Karpas-422 (cell line): ENCODE measurements at regions not wholly inside any gene's neighbourhood (a gene's known extent, or its start where the extent isn't known, plus 50 kb on each side); places are given as distances from the start of the nearest gene placed in this dataset.

Source experiments
- DNase-seq: peaks from one replicate; pipeline ENCODE4 v3.0.0-alpha.2; 2015
- H2AFZ ChIP-seq: fragments of 200-600 bp; sonication (generic); 2 replicates; pipeline ENCODE4 v1.6.1; 2014; ENCODE audit warnings: antibody characterized with exemption, low read length, mixed read lengths
- H3K27ac ChIP-seq: fragments of 200-600 bp; sonication (generic); 2 replicates; pipeline ENCODE4 v1.5.1; 2014; ENCODE audit warnings: mild to moderate bottlenecking, low read length, moderate library complexity
- H3K27me3 ChIP-seq: fragments of 200-600 bp; sonication (generic); 2 replicates; pipeline ENCODE4 v1.6.1; 2014; ENCODE audit warnings: low read length, mixed read lengths
- H3K36me3 ChIP-seq: fragments of 200-600 bp; sonication (generic); 2 replicates; pipeline ENCODE4 v1.6.1; 2014; ENCODE audit warnings: low read length, mixed read lengths; ENCODE audit not compliant: insufficient read depth
- H3K4me1 ChIP-seq: fragments of 200-600 bp; sonication (generic); 2 replicates; pipeline ENCODE4 v1.6.1; 2014; ENCODE audit warnings: mild to moderate bottlenecking, low read length, mixed read lengths
- H3K4me2 ChIP-seq: fragments of 200-600 bp; sonication (generic); 2 replicates; pipeline ENCODE4 v1.6.1; 2014; ENCODE audit warnings: low read length, low read depth, mild to moderate bottlenecking; ENCODE audit not compliant: poor library complexity, severe bottlenecking
- H3K4me3 ChIP-seq: fragments of 200-600 bp; sonication (generic); 2 replicates; pipeline ENCODE4 v1.5.1; 2014; ENCODE audit warnings: mild to moderate bottlenecking, antibody characterized with exemption, low read length, mixed read lengths
- H3K79me2 ChIP-seq: fragments of 200-600 bp; sonication (generic); 2 replicates; pipeline ENCODE4 v1.6.1; 2014; ENCODE audit warnings: mild to moderate bottlenecking, low read length, mixed read lengths
- H3K9ac ChIP-seq: fragments of 200-600 bp; sonication (generic); 2 replicates; pipeline ENCODE4 v1.6.0; 2014; ENCODE audit warnings: low read length
- H3K9me2 ChIP-seq: fragments of 200-600 bp; sonication (generic), shearing (Covaris generic); replicated peaks from 2 replicates; pipeline ENCODE4 v1.6.0; 2014; ENCODE audit warnings: mild to moderate bottlenecking, low read length, moderate library complexity; ENCODE audit not compliant: insufficient read depth
- H3K9me3 ChIP-seq: fragments of 300-700, 200-600 bp; sonication (generic); 2 replicates; pipeline ENCODE4 v1.6.1; 2014; ENCODE audit warnings: low read length, mixed read lengths
- H4K20me1 ChIP-seq: fragments of 200-600 bp; sonication (generic); 2 replicates; pipeline ENCODE4 v1.6.1; 2014; ENCODE audit warnings: mild to moderate bottlenecking, antibody characterized with exemption, low read length, low read depth; ENCODE audit not compliant: insufficient read depth

- no peak overlapping the region for H3K4me2 ChIP-seq
- no peak overlapping the region for H3K27ac ChIP-seq
- no peaks in the 10 kb centered on the region for H3K79me2 ChIP-seq
- DNase-seq: no peak
- H4K20me1 ChIP-seq: no peaks in the 10 kb centered on the region
- no peak overlapping the region for H2AFZ ChIP-seq
- H3K9me2 ChIP-seq: no peaks in the 10 kb centered on the region
- H3K4me1 ChIP-seq: no peaks in the 10 kb centered on the region
- H3K4me3 ChIP-seq: no peak overlapping the region
- H3K9me3 ChIP-seq: no peaks in the 10 kb centered on the region
- H3K9ac ChIP-seq: no peak overlapping the region
- H3K36me3 ChIP-seq: no peaks in the 10 kb centered on the region
- no peaks in the 10 kb centered on the region for H3K27me3 ChIP-seq
Observed at GRCh38 chr1:221328371-221328770, 413.5 kb downstream of the DUSP10 start.

- H3K4me3 ChIP-seq: no peak overlapping the region
- no peaks in the 10 kb centered on the region for H3K27me3 ChIP-seq
Observed at GRCh38 chr1:221331273-221332183, 410.4 kb downstream of the DUSP10 start.

GRCh38 chr1:221334062-221334461 lies 407.8 kb downstream of the DUSP10 start:
- no peak overlapping the region for H3K4me3 ChIP-seq
- no peak overlapping the region for H3K9ac ChIP-seq
- H3K9me3 ChIP-seq: no peaks in the 10 kb centered on the region
- no peaks in the 10 kb centered on the region for H3K27me3 ChIP-seq
- no peak for DNase-seq
- H3K9me2 ChIP-seq: no peaks in the 10 kb centered on the region
- no peaks in the 10 kb centered on the region for H3K4me1 ChIP-seq
- H3K27ac ChIP-seq: no peak overlapping the region
- H4K20me1 ChIP-seq: no peaks in the 10 kb centered on the region
- no peaks in the 10 kb centered on the region for H3K79me2 ChIP-seq
- H3K4me2 ChIP-seq: no peak overlapping the region
- no peaks in the 10 kb centered on the region for H3K36me3 ChIP-seq
- no peak overlapping the region for H2AFZ ChIP-seq

More at GRCh38 chr1:221331273-221332183, 410.4 kb downstream of the DUSP10 start:
- Histone ChIP-seq H3K4me2 (no peak overlapping the region), H3K36me3 (no peaks in the 10 kb centered on the region), H3K9ac (no peak overlapping the region), H3K4me1 (no peaks in the 10 kb centered on the region), H2AFZ (no peak overlapping the region), H3K9me3 (no peaks in the 10 kb centered on the region), H3K27ac (no peak overlapping the region), H4K20me1 (no peaks in the 10 kb centered on the region), H3K9me2 (no peaks in the 10 kb centered on the region), H3K79me2 (no peaks in the 10 kb centered on the region)
- no peak for DNase-seq

GRCh38 chr1:221335161-221336101 lies 406.5 kb downstream of the DUSP10 start:
- no peak overlapping the region for H3K9ac ChIP-seq
- no peaks in the 10 kb centered on the region for H3K79me2 ChIP-seq
- H3K4me1 ChIP-seq: no peaks in the 10 kb centered on the region
- no peaks in the 10 kb centered on the region for H3K36me3 ChIP-seq
- H4K20me1 ChIP-seq: no peaks in the 10 kb centered on the region
- no peak overlapping the region for H3K4me3 ChIP-seq
- H3K9me3 ChIP-seq: no peaks in the 10 kb centered on the region
- no peak overlapping the region for H3K27ac ChIP-seq
- H3K27me3 ChIP-seq: no peaks in the 10 kb centered on the region
- H2AFZ ChIP-seq: no peak overlapping the region
- no peak for DNase-seq
- no peaks in the 10 kb centered on the region for H3K9me2 ChIP-seq
- H3K4me2 ChIP-seq: no peak overlapping the region

GRCh38 chr1:221336126-221336525 lies 405.8 kb downstream of the DUSP10 start:
- no peaks in the 10 kb centered on the region for H3K36me3 ChIP-seq
- no peaks in the 10 kb centered on the region for H3K27me3 ChIP-seq
- no peaks in the 10 kb centered on the region for H4K20me1 ChIP-seq
- H3K4me1 ChIP-seq: no peaks in the 10 kb centered on the region
- H3K9ac ChIP-seq: no peak overlapping the region
- no peak overlapping the region for H3K4me2 ChIP-seq
- H3K27ac ChIP-seq: no peak overlapping the region
- H2AFZ ChIP-seq: no peak overlapping the region
- H3K9me3 ChIP-seq: no peaks in the 10 kb centered on the region
- no peaks in the 10 kb centered on the region for H3K79me2 ChIP-seq
- H3K4me3 ChIP-seq: no peak overlapping the region
- no peaks in the 10 kb centered on the region for H3K9me2 ChIP-seq
- DNase-seq: no peak

GRCh38 chr1:221337106-221337505 lies 404.8 kb downstream of the DUSP10 start:
- Histone ChIP-seq H3K27me3 (no peaks in the 10 kb centered on the region), H3K79me2 (no peaks in the 10 kb centered on the region), H3K27ac (no peak overlapping the region), H4K20me1 (no peaks in the 10 kb centered on the region), H3K36me3 (no peaks in the 10 kb centered on the region), H3K4me2 (no peak overlapping the region), H3K4me1 (no peaks in the 10 kb centered on the region), H3K9me3 (no peaks in the 10 kb centered on the region), H3K9ac (no peak overlapping the region), H3K4me3 (no peak overlapping the region), H2AFZ (no peak overlapping the region), H3K9me2 (no peaks in the 10 kb centered on the region)
- DNase-seq: no peak

GRCh38 chr1:221343136-221343535 lies 398.8 kb downstream of the DUSP10 start:
- H3K4me2 ChIP-seq: no peak overlapping the region
- H4K20me1 ChIP-seq: no peaks in the 10 kb centered on the region
- H3K36me3 ChIP-seq: no peaks in the 10 kb centered on the region
- H3K4me1 ChIP-seq: no peaks in the 10 kb centered on the region
- DNase-seq: no peak
- no peak overlapping the region for H2AFZ ChIP-seq
- H3K9ac ChIP-seq: no peak overlapping the region
- no peaks in the 10 kb centered on the region for H3K27me3 ChIP-seq
- H3K4me3 ChIP-seq: no peak overlapping the region
- H3K27ac ChIP-seq: no peak overlapping the region
- H3K9me2 ChIP-seq: no peaks in the 10 kb centered on the region
- H3K79me2 ChIP-seq: no peaks in the 10 kb centered on the region
- no peaks in the 10 kb centered on the region for H3K9me3 ChIP-seq

- H3K4me1 ChIP-seq: no peaks in the 10 kb centered on the region
- H3K9me2 ChIP-seq: no peaks in the 10 kb centered on the region
- no peaks in the 10 kb centered on the region for H3K27me3 ChIP-seq
- no peak for DNase-seq
- no peak overlapping the region for H3K9ac ChIP-seq
- no peak overlapping the region for H3K27ac ChIP-seq
- no peaks in the 10 kb centered on the region for H4K20me1 ChIP-seq
- H3K79me2 ChIP-seq: no peaks in the 10 kb centered on the region
- H3K9me3 ChIP-seq: no peaks in the 10 kb centered on the region
- no peak overlapping the region for H2AFZ ChIP-seq
- no peak overlapping the region for H3K4me3 ChIP-seq
- no peak overlapping the region for H3K4me2 ChIP-seq
- no peaks in the 10 kb centered on the region for H3K36me3 ChIP-seq
Observed at GRCh38 chr1:221343607-221344006, 398.3 kb downstream of the DUSP10 start.
